ENCODE measurements at regions not wholly inside any gene's neighbourhood (a gene's known extent, or its start where the extent isn't known, plus 50 kb on each side); places are given as distances from the start of the nearest gene placed in this dataset.
A peak's percentile ranks its signal among the peaks of the same experiment; 100 is the strongest.

GRCh38 chr12:46892034-46892705, 66.4 kb upstream of the SLC38A4 start:
- Mint-ChIP-seq H3K27me3 (ENCODE audit: low read depth) (no peaks in the 10 kb centered on the region), H3K9me3 (ENCODE audit: low read depth) (peaks cover 8% of the 10 kb centered on the region), H3K4me1 (ENCODE audit: low read depth) (peaks cover 24% of the 10 kb centered on the region), H3K27ac (ENCODE audit: unreplicated experiment) (peak overlapping the region; percentile 67), H3K4me3 (ENCODE audit: unreplicated experiment) (no peak overlapping the region), H3K36me3 (ENCODE audit: low read depth) (no peaks in the 10 kb centered on the region)
- no peak for TF ChIP-seq CTCF (IDR thresholded peaks at IDR 0.05)
- no peak for DNase-seq (ENCODE audit: low spot score)

- DNase-seq (ENCODE audit: low spot score): no peak
- Mint-ChIP-seq H3K4me1 (ENCODE audit: low read depth) (peaks cover 24% of the 10 kb centered on the region), H3K9me3 (ENCODE audit: low read depth) (peaks cover 9% of the 10 kb centered on the region)
Measured at GRCh38 chr12:46892887-46893286, 67.1 kb upstream of the SLC38A4 start.

DNA sequence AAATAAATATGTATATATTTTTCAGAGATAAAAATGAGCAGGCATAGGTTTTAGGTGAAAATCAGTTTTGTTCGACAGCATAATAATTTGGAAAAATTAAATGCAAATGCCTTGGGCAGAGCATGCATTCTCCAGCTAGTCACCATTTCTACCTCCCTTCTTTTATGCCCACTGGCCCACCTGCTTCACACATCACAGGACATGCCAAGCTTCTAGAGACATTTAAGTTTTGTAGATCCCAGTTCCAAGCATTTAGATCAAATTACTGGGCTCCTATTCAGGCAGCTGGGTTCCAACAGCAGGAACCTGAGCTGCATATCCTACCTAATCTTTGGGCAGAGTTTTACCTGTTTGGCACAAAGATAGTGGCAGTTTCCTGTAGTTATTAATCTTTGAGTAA, 67.6 kb upstream of the SLC38A4 start:
- H3K4me3 Mint-ChIP-seq (ENCODE audit: unreplicated experiment): no peak overlapping the region
- DNase-seq (ENCODE audit: low spot score): no peak
- peaks cover 9% of the 10 kb centered on the region for H3K9me3 Mint-ChIP-seq (ENCODE audit: low read depth)
- peaks cover 24% of the 10 kb centered on the region for H3K4me1 Mint-ChIP-seq (ENCODE audit: low read depth)
- no peak for TF ChIP-seq CTCF (IDR thresholded peaks at IDR 0.05)
- H3K36me3 Mint-ChIP-seq (ENCODE audit: low read depth): no peaks in the 10 kb centered on the region
- no peaks in the 10 kb centered on the region for H3K27me3 Mint-ChIP-seq (ENCODE audit: low read depth)
- H3K27ac Mint-ChIP-seq (ENCODE audit: unreplicated experiment): no peak overlapping the region

More at GRCh38 chr12:46892887-46893286, 67.1 kb upstream of the SLC38A4 start:
- TF ChIP-seq CTCF (IDR thresholded peaks at IDR 0.05): no peak
- H3K27ac Mint-ChIP-seq (ENCODE audit: unreplicated experiment): peak overlapping the region; percentile 29
- H3K36me3 Mint-ChIP-seq (ENCODE audit: low read depth): no peaks in the 10 kb centered on the region
- no peaks in the 10 kb centered on the region for H3K27me3 Mint-ChIP-seq (ENCODE audit: low read depth)
- H3K4me3 Mint-ChIP-seq (ENCODE audit: unreplicated experiment): no peak overlapping the region

- Mint-ChIP-seq H3K4me1 (ENCODE audit: low read depth) (peaks cover 23% of the 10 kb centered on the region), H3K27me3 (ENCODE audit: low read depth) (no peaks in the 10 kb centered on the region), H3K36me3 (ENCODE audit: low read depth) (peaks cover 2% of the 10 kb centered on the region), H3K27ac (ENCODE audit: unreplicated experiment) (no peak overlapping the region), H3K4me3 (ENCODE audit: unreplicated experiment) (no peak overlapping the region), H3K9me3 (ENCODE audit: low read depth) (peaks cover 8% of the 10 kb centered on the region)
- DNase-seq (ENCODE audit: low spot score): no peak
- no peak for TF ChIP-seq CTCF (IDR thresholded peaks at IDR 0.05)
Measured at GRCh38 chr12:46895726-46896125, 69.9 kb upstream of the SLC38A4 start.

DNA sequence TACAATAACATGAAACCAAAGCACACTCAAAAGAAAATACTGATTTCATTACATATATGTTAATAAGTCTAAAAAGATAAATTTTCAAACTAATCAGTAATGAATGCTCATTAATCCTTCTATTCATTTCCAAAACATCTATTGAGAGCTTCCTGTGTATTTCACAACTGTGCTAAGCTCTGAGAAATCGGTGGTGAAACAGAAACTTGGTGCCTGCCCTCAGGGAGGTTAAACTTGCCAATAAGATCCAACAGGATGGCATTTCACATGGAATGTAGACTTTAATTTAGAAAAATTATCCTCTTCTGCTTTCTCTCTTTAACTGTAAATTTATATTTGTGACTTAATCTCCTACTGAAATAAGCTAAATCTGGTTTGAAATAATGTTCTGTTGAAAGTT, 70.9 kb upstream of the SLC38A4 start:
- no peak for TF ChIP-seq CTCF (IDR thresholded peaks at IDR 0.05)
- H3K27me3 Mint-ChIP-seq (ENCODE audit: low read depth): no peaks in the 10 kb centered on the region
- H3K9me3 Mint-ChIP-seq (ENCODE audit: low read depth): peaks cover 8% of the 10 kb centered on the region
- peaks cover 21% of the 10 kb centered on the region for H3K4me1 Mint-ChIP-seq (ENCODE audit: low read depth)
- H3K4me3 Mint-ChIP-seq (ENCODE audit: unreplicated experiment): no peak overlapping the region
- H3K36me3 Mint-ChIP-seq (ENCODE audit: low read depth): peaks cover 2% of the 10 kb centered on the region
- H3K27ac Mint-ChIP-seq (ENCODE audit: unreplicated experiment): no peak overlapping the region
- no peak for DNase-seq (ENCODE audit: low spot score)

All from chondrocyte (in vitro differentiated cells).